ENCODE measurements at regions not wholly inside any gene's neighbourhood (a gene's known extent, or its start where the extent isn't known, plus 50 kb on each side); places are given as distances from the start of the nearest gene placed in this dataset.

- no peak for DNase-seq (ENCODE audit: low spot score)
- H3K9ac ChIP-seq (ENCODE audit: low read depth in 1 of 2, low read length in 2 of 2): no peak overlapping the region
- no peaks in the 10 kb centered on the region for H3K36me3 ChIP-seq (ENCODE audit: control insufficient read depth in 4 of 4, insufficient read depth in 3 of 4, low read depth in 1 of 4, low read length in 3 of 4)
- no peaks in the 10 kb centered on the region for H3K4me1 ChIP-seq (ENCODE audit: control insufficient read depth in 4 of 4, insufficient read depth in 4 of 4, low read length in 3 of 4)
- TF ChIP-seq CTCF (IDR thresholded peaks at IDR 0.05; ENCODE audit: low read depth, low read length, missing input control) (no peak), HNF4A (conservative IDR thresholded peaks at IDR 0.05) (no peak), ATF3 (IDR thresholded peaks at IDR 0.05) (no peak), RAD21 (IDR thresholded peaks at IDR 0.05) (no peak), MAX (IDR thresholded peaks at IDR 0.05) (no peak), NR2F2 (IDR thresholded peaks at IDR 0.05) (no peak), FOXA2 (IDR thresholded peaks at IDR 0.05) (no peak), YY1 (IDR thresholded peaks at IDR 0.05) (no peak), FOXA1 (IDR thresholded peaks at IDR 0.05) (no peak), RXRA (IDR thresholded peaks at IDR 0.05) (no peak), SP1 (IDR thresholded peaks at IDR 0.05) (no peak), TAF1 (conservative IDR thresholded peaks at IDR 0.05) (no peak)
- TF ChIP-seq, protein P1, sequence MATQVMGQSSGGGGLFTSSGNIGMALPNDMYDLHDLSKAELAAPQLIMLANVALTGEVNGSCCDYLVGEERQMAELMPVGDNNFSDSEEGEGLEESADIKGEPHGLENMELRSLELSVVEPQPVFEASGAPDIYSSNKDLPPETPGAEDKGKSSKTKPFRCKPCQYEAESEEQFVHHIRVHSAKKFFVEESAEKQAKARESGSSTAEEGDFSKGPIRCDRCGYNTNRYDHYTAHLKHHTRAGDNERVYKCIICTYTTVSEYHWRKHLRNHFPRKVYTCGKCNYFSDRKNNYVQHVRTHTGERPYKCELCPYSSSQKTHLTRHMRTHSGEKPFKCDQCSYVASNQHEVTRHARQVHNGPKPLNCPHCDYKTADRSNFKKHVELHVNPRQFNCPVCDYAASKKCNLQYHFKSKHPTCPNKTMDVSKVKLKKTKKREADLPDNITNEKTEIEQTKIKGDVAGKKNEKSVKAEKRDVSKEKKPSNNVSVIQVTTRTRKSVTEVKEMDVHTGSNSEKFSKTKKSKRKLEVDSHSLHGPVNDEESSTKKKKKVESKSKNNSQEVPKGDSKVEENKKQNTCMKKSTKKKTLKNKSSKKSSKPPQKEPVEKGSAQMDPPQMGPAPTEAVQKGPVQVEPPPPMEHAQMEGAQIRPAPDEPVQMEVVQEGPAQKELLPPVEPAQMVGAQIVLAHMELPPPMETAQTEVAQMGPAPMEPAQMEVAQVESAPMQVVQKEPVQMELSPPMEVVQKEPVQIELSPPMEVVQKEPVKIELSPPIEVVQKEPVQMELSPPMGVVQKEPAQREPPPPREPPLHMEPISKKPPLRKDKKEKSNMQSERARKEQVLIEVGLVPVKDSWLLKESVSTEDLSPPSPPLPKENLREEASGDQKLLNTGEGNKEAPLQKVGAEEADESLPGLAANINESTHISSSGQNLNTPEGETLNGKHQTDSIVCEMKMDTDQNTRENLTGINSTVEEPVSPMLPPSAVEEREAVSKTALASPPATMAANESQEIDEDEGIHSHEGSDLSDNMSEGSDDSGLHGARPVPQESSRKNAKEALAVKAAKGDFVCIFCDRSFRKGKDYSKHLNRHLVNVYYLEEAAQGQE (IDR thresholded peaks at IDR 0.05): no peak
- TF ChIP-seq, protein P2, sequence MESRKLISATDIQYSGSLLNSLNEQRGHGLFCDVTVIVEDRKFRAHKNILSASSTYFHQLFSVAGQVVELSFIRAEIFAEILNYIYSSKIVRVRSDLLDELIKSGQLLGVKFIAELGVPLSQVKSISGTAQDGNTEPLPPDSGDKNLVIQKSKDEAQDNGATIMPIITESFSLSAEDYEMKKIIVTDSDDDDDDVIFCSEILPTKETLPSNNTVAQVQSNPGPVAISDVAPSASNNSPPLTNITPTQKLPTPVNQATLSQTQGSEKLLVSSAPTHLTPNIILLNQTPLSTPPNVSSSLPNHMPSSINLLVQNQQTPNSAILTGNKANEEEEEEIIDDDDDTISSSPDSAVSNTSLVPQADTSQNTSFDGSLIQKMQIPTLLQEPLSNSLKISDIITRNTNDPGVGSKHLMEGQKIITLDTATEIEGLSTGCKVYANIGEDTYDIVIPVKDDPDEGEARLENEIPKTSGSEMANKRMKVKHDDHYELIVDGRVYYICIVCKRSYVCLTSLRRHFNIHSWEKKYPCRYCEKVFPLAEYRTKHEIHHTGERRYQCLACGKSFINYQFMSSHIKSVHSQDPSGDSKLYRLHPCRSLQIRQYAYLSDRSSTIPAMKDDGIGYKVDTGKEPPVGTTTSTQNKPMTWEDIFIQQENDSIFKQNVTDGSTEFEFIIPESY (IDR thresholded peaks at IDR 0.05): no peak
- no peak overlapping the region for H3K27ac ChIP-seq (ENCODE audit: low read depth in 1 of 2, low read length in 2 of 2)
- H3K4me3 ChIP-seq (ENCODE audit: low read depth in 1 of 3, low read length in 3 of 3): no peak overlapping the region
- H3K27me3 ChIP-seq (ENCODE audit: control insufficient read depth in 4 of 4, insufficient read depth in 4 of 4, low read length in 3 of 4): no peaks in the 10 kb centered on the region
- no peaks in the 10 kb centered on the region for H3K9me3 ChIP-seq (ENCODE audit: control insufficient read depth in 4 of 4, low read length in 3 of 4)
- WGBS: 18% methylated on average over 2 of the region's 2 CpGs
Measured at GRCh38 chr9:1599961-1600360, 415.2 kb upstream of the SMARCA2 start.

DNA sequence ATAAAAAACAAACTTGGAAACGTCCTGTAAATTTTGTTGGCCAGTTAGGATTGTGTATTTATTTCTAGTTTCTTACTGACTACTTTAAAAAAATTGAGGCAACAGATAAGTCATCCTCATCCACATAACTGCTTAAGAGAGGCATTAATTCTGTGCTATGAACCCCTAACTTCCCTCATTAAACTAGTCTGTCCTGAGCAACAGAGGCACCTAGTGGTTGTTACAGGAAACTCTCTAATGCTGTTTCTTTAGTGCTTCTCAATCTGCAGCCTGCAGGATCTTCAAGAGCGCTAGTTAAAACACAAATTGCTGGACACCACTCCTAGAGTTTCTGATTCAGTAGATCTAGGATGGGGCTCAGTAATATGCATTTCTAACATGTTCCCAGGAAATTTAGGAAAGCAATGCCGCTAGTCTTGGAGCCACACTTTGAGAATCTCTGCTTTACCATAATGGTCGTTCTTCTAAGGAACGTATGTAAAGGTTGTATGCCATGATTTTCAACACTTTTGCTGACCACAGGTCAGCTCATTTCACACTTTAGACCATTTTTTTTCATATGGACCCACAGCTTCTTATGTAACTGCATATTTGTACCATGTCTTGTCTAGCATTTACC lies 410.1 kb upstream of the SMARCA2 start:
- no peak for DNase-seq (ENCODE audit: low spot score)
- no peaks in the 10 kb centered on the region for H3K9me3 ChIP-seq (ENCODE audit: control insufficient read depth in 4 of 4, low read length in 3 of 4)
- WGBS: 50% methylated on average over 5 of the region's 5 CpGs
- no peak overlapping the region for H3K9ac ChIP-seq (ENCODE audit: low read depth in 1 of 2, low read length in 2 of 2)
- no peak overlapping the region for H3K27ac ChIP-seq (ENCODE audit: low read depth in 1 of 2, low read length in 2 of 2)
- no peak for TF ChIP-seq FOXA2 (IDR thresholded peaks at IDR 0.05)
- peak; percentile 76 to 82 for TF ChIP-seq RAD21 (IDR thresholded peaks at IDR 0.05)
- peak; percentile 49 for TF ChIP-seq CTCF (IDR thresholded peaks at IDR 0.05; ENCODE audit: low read depth, low read length, missing input control)
- H3K4me1 ChIP-seq (ENCODE audit: control insufficient read depth in 4 of 4, insufficient read depth in 4 of 4, low read length in 3 of 4): no peaks in the 10 kb centered on the region
- H3K36me3 ChIP-seq (ENCODE audit: control insufficient read depth in 4 of 4, insufficient read depth in 3 of 4, low read depth in 1 of 4, low read length in 3 of 4): no peaks in the 10 kb centered on the region
- no peak overlapping the region for H3K4me3 ChIP-seq (ENCODE audit: low read depth in 1 of 3, low read length in 3 of 3)
- no peaks in the 10 kb centered on the region for H3K27me3 ChIP-seq (ENCODE audit: control insufficient read depth in 4 of 4, insufficient read depth in 4 of 4, low read length in 3 of 4)

Measured in liver (tissue), 8 donors.